Caco-2 (cell line): ENCODE measurements at regions not wholly inside any gene's neighbourhood (a gene's known extent, or its start where the extent isn't known, plus 50 kb on each side); places are given as distances from the start of the nearest gene placed in this dataset.

ENCODE experiments used
- BruUV-seq: library from RNA; stranded (reverse); fragments of 400-500 nt; replicated peaks from 2 replicates; lab custom pipeline; 2021; lab: Mats Ljungman, UMichigan
- CTCF ChIA-PET: fragments of 300-600 bp; sonication (Branson Sonifier 250); formaldehyde crosslinking; loops from one replicate; lab custom pipeline; 2022; ENCODE audit warnings: antibody characterized with exemption; lab: Charles Lee
- POLR2A ChIA-PET: fragments of 300-600 bp; sonication (Branson Sonifier 250); formaldehyde crosslinking; loops from one replicate; lab custom pipeline; 2022; ENCODE audit warnings: antibody characterized with exemption; lab: Charles Lee
- DNase-seq, 2 experiments: peaks; one replicate each; pipeline versions ENCODE4 v3.0.0 to v3.0.0-alpha.2; 2020 to 2022
- H3K27me3 ChIP-seq: replicated peaks from 2 replicates; pipeline ENCODE4 v1.6.0; 2011; ENCODE audit warnings: low read length; ENCODE audit not compliant: control insufficient read depth, insufficient read depth
- H3K36me3 ChIP-seq: 2 replicates; pipeline ENCODE4 v1.5.1; 2011; ENCODE audit warnings: low read length; ENCODE audit not compliant: control insufficient read depth, insufficient read depth
- H3K4me1 ChIP-seq: fragments of 250-450 bp; sonication (Bioruptor Pico); 2 replicates; pipeline ENCODE4 v1.5.1; 2020; ENCODE audit warnings: mild to moderate bottlenecking
- H3K4me3 ChIP-seq: 2 replicates; pipeline ENCODE4 v1.5.1; 2011; ENCODE audit warnings: low read depth, mild to moderate bottlenecking, control low read depth, low read length
- H3K9me3 ChIP-seq: fragments of 250-450 bp; sonication (Bioruptor Pico); 2 replicates; pipeline ENCODE4 v1.5.1; 2020; ENCODE audit warnings: mild to moderate bottlenecking, moderate library complexity
- H3K27ac Mint-ChIP-seq: one replicate; pipeline ENCODE4 v1.8.0; 2022; ENCODE audit warnings: mixed read lengths; ENCODE audit not compliant: unreplicated experiment
- H3K27me3 Mint-ChIP-seq: one replicate; pipeline ENCODE4 v1.8.0; 2022; ENCODE audit warnings: mixed read lengths; ENCODE audit not compliant: insufficient read depth, unreplicated experiment
- H3K36me3 Mint-ChIP-seq: one replicate; pipeline ENCODE4 v1.8.0; 2022; ENCODE audit warnings: mild to moderate bottlenecking, mixed read lengths; ENCODE audit not compliant: insufficient read depth, unreplicated experiment
- H3K4me1 Mint-ChIP-seq: one replicate; pipeline ENCODE4 v1.8.0; 2022; ENCODE audit warnings: low read depth, mixed read lengths; ENCODE audit not compliant: unreplicated experiment
- H3K4me3 Mint-ChIP-seq: one replicate; pipeline ENCODE4 v1.8.0; 2022; ENCODE audit warnings: mild to moderate bottlenecking, moderate library complexity, mixed read lengths; ENCODE audit not compliant: unreplicated experiment
- H3K9me3 Mint-ChIP-seq: one replicate; pipeline ENCODE4 v1.8.0; 2022; ENCODE audit warnings: mixed read lengths; ENCODE audit not compliant: unreplicated experiment
- intact Hi-C: fragments of 100-400 bp; cut with micrococcal nuclease; formaldehyde crosslinking; loops from one replicate; pipeline ENCODE4 v1.10.0; 2022; ENCODE audit not compliant: unreplicated experiment
- TF ChIP-seq, protein P1 (sequence below), 2 experiments: fragments of 200-600 bp in 1 of 2; IDR thresholded peaks; 1 replicate in 1 of 2; 2 replicates in 1 of 2; pipeline versions ENCODE4 v1.5.1 to v1.8.0; 2011 to 2022; ENCODE audit warnings: antibody characterized with exemption in 1 of 2, control low read depth in 1 of 2, inconsistent platforms in 1 of 2, low read depth in 1 of 2, low read length in 1 of 2, mild to moderate bottlenecking in 1 of 2, moderate library complexity in 1 of 2; ENCODE audit not compliant: insufficient read depth in 1 of 2, severe bottlenecking in 1 of 2, unreplicated experiment in 1 of 2

GRCh38 chr13:80448725-80449124 is 107.8 kb upstream of the SPRY2 start:
- Histone ChIP-seq H3K4me3 (no peak overlapping the region), H3K9me3 (peaks cover 5% of the 10 kb centered on the region; the same call in 1 of the 2 replicates), H3K36me3 (no peaks in the 10 kb centered on the region), H3K27me3 (no peaks in the 10 kb centered on the region), H3K4me1 (no peaks in the 10 kb centered on the region)
- Mint-ChIP-seq H3K4me3 (no peak overlapping the region), H3K27me3 (peaks cover 5% of the 10 kb centered on the region), H3K4me1 (no peaks in the 10 kb centered on the region), H3K27ac (no peak overlapping the region), H3K9me3 (no peaks in the 10 kb centered on the region), H3K36me3 (no peaks in the 10 kb centered on the region)
- ChIA-PET CTCF (no interaction called here), POLR2A (no interaction called here)
- BruUV-seq = no TSS peak
- DNase-seq = no peak
- intact Hi-C loops = no loop called here
- TF ChIP-seq, protein P1, sequence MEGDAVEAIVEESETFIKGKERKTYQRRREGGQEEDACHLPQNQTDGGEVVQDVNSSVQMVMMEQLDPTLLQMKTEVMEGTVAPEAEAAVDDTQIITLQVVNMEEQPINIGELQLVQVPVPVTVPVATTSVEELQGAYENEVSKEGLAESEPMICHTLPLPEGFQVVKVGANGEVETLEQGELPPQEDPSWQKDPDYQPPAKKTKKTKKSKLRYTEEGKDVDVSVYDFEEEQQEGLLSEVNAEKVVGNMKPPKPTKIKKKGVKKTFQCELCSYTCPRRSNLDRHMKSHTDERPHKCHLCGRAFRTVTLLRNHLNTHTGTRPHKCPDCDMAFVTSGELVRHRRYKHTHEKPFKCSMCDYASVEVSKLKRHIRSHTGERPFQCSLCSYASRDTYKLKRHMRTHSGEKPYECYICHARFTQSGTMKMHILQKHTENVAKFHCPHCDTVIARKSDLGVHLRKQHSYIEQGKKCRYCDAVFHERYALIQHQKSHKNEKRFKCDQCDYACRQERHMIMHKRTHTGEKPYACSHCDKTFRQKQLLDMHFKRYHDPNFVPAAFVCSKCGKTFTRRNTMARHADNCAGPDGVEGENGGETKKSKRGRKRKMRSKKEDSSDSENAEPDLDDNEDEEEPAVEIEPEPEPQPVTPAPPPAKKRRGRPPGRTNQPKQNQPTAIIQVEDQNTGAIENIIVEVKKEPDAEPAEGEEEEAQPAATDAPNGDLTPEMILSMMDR (IDR thresholded peaks at IDR 0.05; ENCODE audit: insufficient read depth in 1 of 2, low read depth in 1 of 2, low read length in 1 of 2, severe bottlenecking in 1 of 2, unreplicated experiment in 1 of 2) = no peak

DNA sequence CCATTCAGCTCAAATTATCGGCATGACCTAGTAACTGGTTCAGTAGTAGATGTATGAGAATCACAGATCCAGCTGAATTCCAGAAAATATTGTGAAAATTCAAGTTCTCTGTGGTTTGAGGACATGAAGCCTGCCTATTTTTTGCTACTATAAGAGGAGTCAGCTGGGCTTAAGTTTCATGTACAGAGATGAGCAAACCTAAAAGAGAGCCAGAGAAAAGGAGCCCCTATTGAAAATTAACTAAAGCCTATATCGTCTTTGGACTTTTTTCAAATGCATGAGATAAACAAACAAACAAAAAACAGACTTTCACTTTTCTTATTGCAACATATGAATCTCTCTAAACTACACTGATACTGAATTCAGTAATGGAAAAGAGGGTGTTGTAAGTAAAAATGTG is 106.8 kb upstream of the SPRY2 start:
- ChIA-PET CTCF (no interaction called here), POLR2A (no interaction called here)
- intact Hi-C loops = no loop called here
- no peaks in the 10 kb centered on the region for H3K9me3 Mint-ChIP-seq
- no TSS peak for BruUV-seq
- H3K4me1 Mint-ChIP-seq = no peaks in the 10 kb centered on the region
- Histone ChIP-seq H3K4me3 (no peak overlapping the region), H3K9me3 (no peaks in the 10 kb centered on the region), H3K27me3 (no peaks in the 10 kb centered on the region), H3K4me1 (no peaks in the 10 kb centered on the region), H3K36me3 (no peaks in the 10 kb centered on the region)
- no peaks in the 10 kb centered on the region for H3K36me3 Mint-ChIP-seq
- H3K4me3 Mint-ChIP-seq = no peak overlapping the region
- no peak overlapping the region for H3K27ac Mint-ChIP-seq
- H3K27me3 Mint-ChIP-seq = peaks cover 10% of the 10 kb centered on the region
- no peak for DNase-seq
- TF ChIP-seq, protein P1 (IDR thresholded peaks at IDR 0.05; ENCODE audit: insufficient read depth in 1 of 2, low read depth in 1 of 2, low read length in 1 of 2, severe bottlenecking in 1 of 2, unreplicated experiment in 1 of 2) = no peak

DNA sequence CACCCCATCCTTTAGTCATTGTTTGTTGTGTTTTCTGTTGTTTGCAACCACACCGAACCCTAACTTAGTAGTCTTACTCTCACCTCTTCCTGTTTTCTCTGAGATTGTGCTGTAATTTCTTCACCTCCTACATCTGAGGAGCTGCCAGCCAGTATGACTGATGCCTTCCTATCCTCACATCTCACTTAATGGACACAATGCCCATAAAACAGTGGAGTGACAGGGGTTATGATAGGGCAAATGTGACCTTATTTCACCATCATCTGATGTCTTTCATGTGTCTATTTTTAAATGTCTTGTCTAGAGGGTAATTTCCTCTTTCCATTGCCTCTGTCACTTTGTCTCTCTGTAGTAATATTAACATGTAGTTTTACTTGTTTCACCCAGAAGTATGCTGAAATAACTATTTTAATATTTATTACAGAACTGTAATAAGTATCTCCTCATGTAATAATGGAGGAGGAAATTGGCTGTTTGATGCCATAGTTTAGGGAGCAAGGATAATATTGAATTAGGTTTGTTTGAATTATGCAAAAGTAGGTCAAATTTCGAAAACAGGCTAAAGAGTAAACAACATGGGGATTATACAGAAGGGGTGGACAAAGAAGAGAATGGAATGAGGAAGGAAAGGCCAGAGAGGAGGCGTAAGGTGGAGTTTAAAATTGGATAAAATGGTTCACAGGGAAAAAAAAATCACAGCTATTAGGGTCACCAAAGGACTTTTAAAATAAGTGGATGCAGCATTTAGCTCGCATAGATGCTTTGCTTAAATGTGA is 103.5 kb upstream of the SPRY2 start:
- no TSS peak for BruUV-seq
- Mint-ChIP-seq H3K4me1 (no peaks in the 10 kb centered on the region), H3K4me3 (no peak overlapping the region), H3K27ac (no peak overlapping the region), H3K9me3 (no peaks in the 10 kb centered on the region), H3K36me3 (no peaks in the 10 kb centered on the region), H3K27me3 (peaks cover 16% of the 10 kb centered on the region)
- intact Hi-C loops = no loop called here
- H3K4me3 ChIP-seq = no peak overlapping the region
- no peak for DNase-seq
- H3K9me3 ChIP-seq = no peaks in the 10 kb centered on the region
- TF ChIP-seq, protein P1 (IDR thresholded peaks at IDR 0.05; ENCODE audit: insufficient read depth in 1 of 2, low read depth in 1 of 2, low read length in 1 of 2, severe bottlenecking in 1 of 2, unreplicated experiment in 1 of 2) = no peak
- no peaks in the 10 kb centered on the region for H3K36me3 ChIP-seq
- ChIA-PET POLR2A (no interaction called here), CTCF (no interaction called here)
- H3K27me3 ChIP-seq = no peaks in the 10 kb centered on the region
- H3K4me1 ChIP-seq = no peaks in the 10 kb centered on the region
